Hepatocyte (in vitro differentiated cells): ENCODE measurements at regions not wholly inside any gene's neighbourhood (a gene's known extent, or its start where the extent isn't known, plus 50 kb on each side); places are given as distances from the start of the nearest gene placed in this dataset.

Experiments used
- CTCF ChIP-seq: fragments of 200-600 bp; sonication (generic); IDR thresholded peaks from 2 replicates; pipeline ENCODE4 v1.5.1; 2016; ENCODE audit warnings: antibody characterized with exemption, mild to moderate bottlenecking; ENCODE audit not compliant: poor library complexity
- EZH2 ChIP-seq: fragments of 200-600 bp; sonication (generic); IDR thresholded peaks from 2 replicates; pipeline ENCODE4 v1.6.1; 2016; ENCODE audit warnings: antibody characterized with exemption, mild to moderate bottlenecking, borderline replicate concordance
- EZH2phosphoT487 ChIP-seq: fragments of 200-600 bp; sonication (generic); IDR thresholded peaks from one replicate; pipeline ENCODE4 v1.6.1; 2018; ENCODE audit warnings: antibody characterized with exemption, mild to moderate bottlenecking, low read depth, moderate library complexity; ENCODE audit not compliant: unreplicated experiment, severe bottlenecking

GRCh38 chr21:32182449-32182848 is 96.4 kb downstream of the MIS18A start:
- TF ChIP-seq CTCF (no peak), EZH2 (no peak), EZH2phosphoT487 (no peak)
